NT2/D1 (cell line): ENCODE measurements at regions not wholly inside any gene's neighbourhood (a gene's known extent, or its start where the extent isn't known, plus 50 kb on each side); places are given as distances from the start of the nearest gene placed in this dataset.

Source experiments
- YY1 ChIP-seq: IDR thresholded peaks from 2 replicates; pipeline ENCODE4 v1.6.1; 2011; ENCODE audit not compliant: insufficient read length, insufficient read depth
- ZNF274 ChIP-seq: IDR thresholded peaks from 2 replicates; pipeline ENCODE4 v1.6.1; 2011; ENCODE audit warnings: mild to moderate bottlenecking, low read depth, low read length

DNA sequence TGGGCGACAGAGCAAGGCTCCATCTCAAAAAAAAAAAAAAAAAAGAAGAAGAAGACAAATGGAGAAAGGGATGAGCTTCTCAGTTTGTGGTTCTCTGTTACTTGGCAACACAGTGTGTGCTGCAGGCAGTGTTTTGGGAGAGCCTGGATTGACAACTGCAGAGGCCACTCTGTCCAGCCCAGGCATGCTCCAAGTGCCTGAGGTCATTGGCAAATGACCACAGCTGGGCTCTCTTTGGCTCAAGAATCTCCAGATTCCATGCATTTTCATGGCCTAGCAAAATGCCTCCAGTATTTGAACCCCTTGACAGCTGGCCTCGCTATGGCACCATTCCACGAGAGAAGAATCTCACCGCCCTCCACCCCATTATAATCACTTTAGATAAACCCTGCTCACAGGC, 126.2 kb downstream of the ANKRD60 start:
- no peak for TF ChIP-seq ZNF274
- no peak for TF ChIP-seq YY1
